ENCODE measurements at regions not wholly inside any gene's neighbourhood (a gene's known extent, or its start where the extent isn't known, plus 50 kb on each side); places are given as distances from the start of the nearest gene placed in this dataset.

- dilution Hi-C loops (cut with HindIII; ENCODE audit: low sequenced_read_pairs, unreplicated experiment), result no loop called here
- BruUV-seq (replicated peaks), result no TSS peak
- no peaks in the 10 kb centered on the region for H3K9me3 ChIP-seq (ENCODE audit: control insufficient read depth, insufficient read depth, low read length)
- no peak overlapping the region for H3K4me3 ChIP-seq (ENCODE audit: insufficient read depth, low read depth, low read length)
- no peak overlapping the region for H4K5ac ChIP-seq (ENCODE audit: low read depth, low read length)
- peak; percentile 61 for ATAC-seq (ENCODE audit: low read depth)
- no peaks in the 10 kb centered on the region for H3K9me1 ChIP-seq (ENCODE audit: insufficient read depth, low read length)
- no peak overlapping the region for H2BK20ac ChIP-seq (ENCODE audit: low read depth, low read length)
- intact Hi-C loops (cut with micrococcal nuclease), result no loop called here
- H2BK15ac ChIP-seq (ENCODE audit: low read depth, low read length), result no peak overlapping the region
- ChIA-PET CTCF (no interaction called here), POLR2A (ENCODE audit: unreplicated experiment) (no interaction called here)
- no peak overlapping the region for H3K18ac ChIP-seq (ENCODE audit: low read depth, low read length)
- no peak overlapping the region for H3K27ac ChIP-seq (ENCODE audit: insufficient read depth, low read length)
- no peak overlapping the region for H4K8ac ChIP-seq (ENCODE audit: low read depth in 2 of 2, low read length in 2 of 2)
- H2AK9ac ChIP-seq (replicated peaks; ENCODE audit: low read depth, low read length, poor library complexity), result no peak overlapping the region
- H3K23ac ChIP-seq (ENCODE audit: low read depth, low read length), result no peak overlapping the region
- DNase-seq, result peak; percentile 11
- no peak overlapping the region for H2BK5ac ChIP-seq (ENCODE audit: low read depth, low read length, poor library complexity, severe bottlenecking)
- in situ Hi-C loops (cut with MboI; ENCODE audit: low sequenced_read_pairs), result no loop called here
- no peak overlapping the region for H3K56ac ChIP-seq (ENCODE audit: extremely low read depth, insufficient read depth, low read length)
- H2AK5ac ChIP-seq (ENCODE audit: low read depth, low read length), result no peak overlapping the region
- no peak overlapping the region for H3K14ac ChIP-seq (replicated peaks; ENCODE audit: low read depth, low read length)
- H2BK120ac ChIP-seq (ENCODE audit: low read depth, low read length), result no peak overlapping the region
- H3K9ac ChIP-seq (ENCODE audit: low read depth, low read length), result peak overlapping the region; percentile 41; the same call in 1 of the 2 replicates
- H4K91ac ChIP-seq (ENCODE audit: insufficient read depth, low read depth, low read length), result no peak overlapping the region
- no peaks in the 10 kb centered on the region for H3K36me3 ChIP-seq (ENCODE audit: control insufficient read depth, insufficient read depth, low read length)
- no peaks in the 10 kb centered on the region; the same call in 1 of the 2 replicates for H3K27me3 ChIP-seq (ENCODE audit: control insufficient read depth, insufficient read depth, low read length)
- TF ChIP-seq POLR2A (IDR thresholded peaks at IDR 0.05; ENCODE audit: low read depth, low read length), result no peak
- no peak for TF ChIP-seq CEBPB (IDR thresholded peaks at IDR 0.05; ENCODE audit: low read depth, low read length)
- no peak for TF ChIP-seq MAFK (IDR thresholded peaks at IDR 0.05; ENCODE audit: low read depth, low read length)
- TF ChIP-seq USF2 (IDR thresholded peaks at IDR 0.05; ENCODE audit: low read depth, low read length), result no peak
- TF ChIP-seq CHD1 (IDR thresholded peaks at IDR 0.05; ENCODE audit: low read depth, low read length), result no peak
- no peak for TF ChIP-seq ELK1 (IDR thresholded peaks at IDR 0.05; ENCODE audit: borderline replicate concordance, low read depth, low read length)
- TF ChIP-seq RAD21 (IDR thresholded peaks at IDR 0.05; ENCODE audit: low read length), result no peak
- no peak for TF ChIP-seq RCOR1 (IDR thresholded peaks at IDR 0.05; ENCODE audit: insufficient replicate concordance, low read length)
- TF ChIP-seq CTCF (conservative IDR thresholded peaks at IDR 0.05; ENCODE audit: low read depth, low read length), result no peak
- no peak for TF ChIP-seq SMC3 (IDR thresholded peaks at IDR 0.05; ENCODE audit: low read depth, low read length)
- no peak for TF ChIP-seq FOS (IDR thresholded peaks at IDR 0.05; ENCODE audit: low read depth, low read length)
- no peak for TF ChIP-seq BHLHE40 (IDR thresholded peaks at IDR 0.05; ENCODE audit: low read depth, low read length)
- TF ChIP-seq NFE2L2 (IDR thresholded peaks at IDR 0.05; ENCODE audit: low read depth, low read length), result no peak
- TF ChIP-seq MXI1 (IDR thresholded peaks at IDR 0.05; ENCODE audit: borderline replicate concordance, low read depth, low read length), result no peak
- TF ChIP-seq MAZ (IDR thresholded peaks at IDR 0.05; ENCODE audit: borderline replicate concordance, low read depth, low read length), result no peak
- no peaks in the 10 kb centered on the region for H3K4me1 ChIP-seq (ENCODE audit: control insufficient read depth, insufficient read depth, low read length)
- peak overlapping the region; percentile 7; the same call in 1 of the 2 replicates for H3K4me2 ChIP-seq (ENCODE audit: low read depth, low read length)
- H3K4ac ChIP-seq (ENCODE audit: low read depth, low read length), result no peak overlapping the region
- no peaks in the 10 kb centered on the region for H3K79me1 ChIP-seq (ENCODE audit: low read depth in 1 of 2, low read length in 2 of 2)
- H4K20me1 ChIP-seq (ENCODE audit: insufficient read depth, low read length), result no peaks in the 10 kb centered on the region
- H2AFZ ChIP-seq (replicated peaks; ENCODE audit: low read length, poor library complexity), result no peak overlapping the region
- no CpG with 5 or more reads among the region's 3 CpGs for WGBS, 2 experiments (ENCODE audit: extremely low coverage in 2 of 2, insufficient read length in 1 of 2)
Observed at GRCh38 chr6:169115632-169116031, 138.0 kb downstream of the THBS2 start.
